HG03469 (cell line): ENCODE measurements at regions not wholly inside any gene's neighbourhood (a gene's known extent, or its start where the extent isn't known, plus 50 kb on each side); places are given as distances from the start of the nearest gene placed in this dataset.
"Not testable (repeated sequence)": the region's sequence is repeated elsewhere in the genome, so short reads cannot be mapped to it uniquely, and the experiment has no call there.

ENCODE experiments used
- ATAC-seq: cut with Tn5 transposase; IDR thresholded peaks from one replicate; pipeline ENCODE4 v1.9.1; 2021; ENCODE audit warnings: mild to moderate bottlenecking, moderate library complexity, moderate number of reproducible peaks; ENCODE audit not compliant: unreplicated experiment

DNA sequence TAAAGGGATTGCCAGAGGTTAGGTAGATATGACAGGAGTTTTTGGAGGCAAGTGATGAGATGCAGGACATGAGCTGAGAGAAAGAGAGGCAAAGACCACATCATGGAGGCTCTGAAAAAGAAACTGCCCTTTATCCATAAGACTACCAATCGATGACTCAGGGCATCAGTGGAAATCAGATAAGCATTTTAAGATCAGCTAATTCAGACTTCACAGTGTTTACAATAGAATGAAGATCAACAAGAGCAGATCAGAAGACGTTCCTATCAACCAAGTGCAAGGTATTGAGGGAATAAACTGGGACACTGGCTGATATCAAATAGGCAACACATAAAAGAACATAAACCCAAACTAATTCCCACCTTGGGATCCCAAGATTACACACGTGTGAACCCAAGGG is 227.2 kb downstream of the SLCO4C1 start:
- ATAC-seq, result no peak

DNA sequence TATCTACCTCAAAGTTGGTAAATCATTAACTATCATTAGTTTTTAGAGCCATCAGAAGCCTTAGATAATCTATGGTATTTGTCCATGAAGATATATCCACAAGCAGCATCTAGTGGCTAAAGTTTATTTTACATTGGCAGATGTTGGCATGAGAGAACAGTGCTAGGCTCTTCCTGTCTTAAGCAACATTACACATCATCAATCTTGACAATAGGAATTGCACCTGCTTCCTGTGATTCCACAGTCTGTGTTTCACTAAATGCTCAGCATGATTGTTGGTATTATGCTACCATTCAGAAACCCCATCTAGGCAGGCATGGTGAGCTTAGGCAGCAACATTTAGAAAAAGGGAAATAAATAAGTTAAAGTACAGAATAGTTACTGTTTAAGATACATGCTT is 246.6 kb downstream of the SLCO4C1 start:
- ATAC-seq, result no peak

DNA sequence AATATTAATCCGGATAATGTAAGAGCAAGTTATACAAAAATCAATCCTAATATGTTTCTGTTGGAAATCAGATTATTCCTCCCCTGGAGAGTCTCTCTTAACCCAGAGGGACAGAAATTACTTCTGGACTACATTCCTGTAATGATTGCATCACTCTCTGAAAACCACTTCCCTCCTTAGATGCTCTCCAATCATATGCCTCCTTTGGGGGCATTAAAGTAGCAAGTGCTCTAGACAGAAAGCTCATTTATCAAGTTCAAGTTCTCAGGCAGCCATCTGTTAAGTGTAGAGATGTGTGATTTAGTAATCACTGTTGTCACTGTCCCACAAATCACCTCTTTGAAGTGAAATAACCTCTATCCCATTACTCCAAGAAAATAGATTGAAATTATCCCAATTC is 247.1 kb downstream of the SLCO4C1 start:
- no peak for ATAC-seq

DNA sequence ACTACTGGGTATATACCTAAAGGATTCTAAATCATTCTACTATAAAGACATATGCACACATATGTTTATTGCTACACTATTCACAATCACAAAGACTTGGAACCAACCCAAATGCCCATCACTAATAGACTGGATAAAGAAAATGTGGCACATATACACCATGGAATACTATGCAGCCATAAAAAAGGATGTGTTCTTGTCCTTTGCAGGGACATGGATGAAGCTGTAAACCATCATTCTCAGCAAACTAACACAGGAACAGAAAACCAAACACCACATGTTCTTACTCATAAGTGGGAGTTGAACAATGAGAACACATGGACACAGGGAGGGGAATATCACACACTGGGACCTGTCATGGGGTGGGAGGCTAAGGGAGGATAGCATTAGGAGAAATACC is 249.0 kb downstream of the SLCO4C1 start:
- not testable (repeated sequence) for ATAC-seq

DNA sequence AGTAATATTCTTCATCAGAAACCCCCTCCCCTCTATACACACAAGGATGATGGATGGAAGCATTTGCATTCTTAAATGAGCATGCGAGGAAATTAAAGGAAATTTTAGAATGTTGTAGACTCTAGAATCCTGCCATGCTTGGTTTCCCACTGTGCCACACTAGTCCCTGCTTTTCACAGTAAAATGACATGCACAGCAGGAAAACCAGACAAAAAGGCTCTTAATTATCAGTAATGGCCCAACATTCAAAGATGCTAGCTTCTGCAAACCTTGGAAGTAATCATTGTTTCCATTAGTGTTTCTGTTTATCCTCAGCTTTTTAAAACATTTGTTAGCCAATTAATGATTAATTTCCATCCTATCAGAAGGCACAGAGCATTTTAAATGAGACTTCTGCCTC is 255.8 kb downstream of the SLCO4C1 start:
- no peak for ATAC-seq

DNA sequence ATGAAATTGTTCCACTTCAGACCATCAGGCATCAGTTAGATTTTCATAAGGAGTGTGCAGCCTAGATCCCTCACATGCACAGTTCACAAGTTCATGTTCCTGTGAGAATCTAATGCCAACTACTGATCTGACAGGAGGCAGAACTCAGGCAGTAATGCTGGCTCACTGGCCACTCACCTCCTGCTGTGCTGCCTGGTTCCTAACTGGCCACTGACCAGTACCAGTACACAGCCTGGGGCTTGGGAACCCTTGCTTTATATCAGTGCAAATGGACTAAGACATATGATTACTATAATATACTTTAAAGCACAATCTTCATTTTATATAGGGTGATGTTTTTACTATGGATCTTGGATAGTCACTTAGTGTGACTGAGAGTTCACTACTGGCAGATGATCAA is 259.2 kb downstream of the SLCO4C1 start:
- ATAC-seq, result no peak

DNA sequence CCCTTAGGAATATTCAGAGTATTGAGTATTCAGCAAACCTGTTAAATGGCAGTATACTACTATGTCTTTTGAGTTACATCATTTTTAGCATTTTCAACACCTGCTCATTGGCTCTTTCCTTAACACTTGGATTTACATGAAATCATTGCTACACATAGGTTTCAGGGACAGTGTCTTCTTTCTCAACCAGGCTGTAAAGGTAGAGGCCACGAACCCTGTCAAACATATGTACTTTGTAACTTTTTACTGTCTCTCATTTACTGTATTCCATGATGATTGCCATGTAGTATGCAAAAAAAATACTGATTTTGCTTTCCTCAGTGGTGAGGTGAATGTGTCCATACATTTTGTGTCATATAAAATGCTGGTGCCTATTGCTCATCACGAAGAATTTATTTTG is 264.4 kb downstream of the SLCO4C1 start:
- ATAC-seq, result no peak

DNA sequence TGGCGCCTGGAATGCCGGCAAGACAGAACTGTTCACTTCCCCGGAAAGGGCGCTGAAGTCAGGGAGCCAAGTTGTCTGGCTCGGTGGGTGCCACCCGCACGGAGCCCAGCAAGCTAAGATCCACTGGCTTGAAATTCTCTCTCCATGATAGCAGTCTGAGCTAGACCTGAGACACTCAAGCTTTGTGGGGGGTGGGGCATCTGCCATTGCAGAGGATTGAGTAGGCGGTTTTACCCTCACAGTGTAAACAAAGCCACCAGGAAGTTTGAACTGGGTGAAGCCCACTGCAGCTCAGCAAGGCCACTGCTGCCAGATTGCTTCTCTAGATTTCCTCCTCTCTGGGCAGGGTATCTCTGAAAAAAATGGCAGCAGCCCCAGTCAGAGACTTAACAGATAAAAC is 277.4 kb downstream of the SLCO4C1 start:
- ATAC-seq, result no peak

DNA sequence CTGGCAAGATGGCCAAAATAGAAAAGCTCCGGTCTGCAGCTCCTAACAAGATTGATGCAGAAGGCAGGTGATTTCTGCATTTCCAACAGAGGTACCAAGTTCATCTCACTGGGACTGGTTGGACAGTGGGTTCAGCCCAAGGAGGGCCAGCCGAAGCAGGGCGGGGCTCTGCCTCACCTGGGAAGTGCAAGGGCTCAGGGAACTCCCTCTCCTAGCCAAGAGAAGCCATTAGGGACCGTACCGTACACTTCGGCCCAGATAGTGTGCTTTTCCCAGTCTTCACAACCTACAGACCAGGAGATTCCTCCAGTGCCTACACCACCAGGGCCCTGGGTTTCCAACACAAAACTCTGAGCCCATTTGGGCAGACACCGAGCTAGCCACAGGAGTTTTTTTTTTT is 277.8 kb downstream of the SLCO4C1 start:
- no peak for ATAC-seq

DNA sequence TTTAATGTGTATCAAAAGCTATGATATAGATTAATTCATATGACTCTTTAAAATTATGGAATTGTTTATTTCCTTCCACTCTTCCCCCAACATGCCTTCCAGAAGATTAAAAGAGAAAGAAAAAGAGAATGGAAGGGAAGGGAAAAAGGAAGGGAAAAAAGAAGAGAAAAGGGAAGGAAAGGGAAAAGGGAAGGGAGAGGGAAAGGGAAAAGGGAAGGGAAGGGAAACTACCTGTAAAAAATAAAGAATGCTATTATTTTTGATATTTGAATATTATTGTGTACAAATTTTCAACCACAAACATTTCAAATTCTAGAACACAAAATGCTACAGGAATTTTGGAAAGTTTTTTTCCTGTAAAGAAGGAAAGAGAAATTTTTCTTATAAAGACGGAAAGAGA is 281.7 kb downstream of the SLCO4C1 start:
- no peak for ATAC-seq

DNA sequence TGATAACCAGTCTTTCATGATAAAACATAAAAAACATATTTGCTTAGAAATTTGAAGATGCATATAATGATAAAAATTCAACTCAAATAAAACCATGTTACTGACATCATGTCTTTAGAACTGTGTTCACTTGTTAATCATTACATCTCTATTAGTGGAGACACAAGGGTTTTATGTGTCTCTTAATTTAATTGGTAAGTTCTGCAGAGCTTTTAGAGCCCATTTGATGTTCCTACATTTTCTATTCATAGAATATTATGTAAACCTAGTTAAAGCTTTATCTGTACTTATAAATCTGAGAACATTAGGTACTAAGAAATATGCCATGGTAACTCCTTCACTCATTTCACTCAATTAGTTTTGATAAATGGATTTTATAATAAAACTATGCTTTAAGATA is 285.4 kb downstream of the SLCO4C1 start:
- no peak for ATAC-seq

DNA sequence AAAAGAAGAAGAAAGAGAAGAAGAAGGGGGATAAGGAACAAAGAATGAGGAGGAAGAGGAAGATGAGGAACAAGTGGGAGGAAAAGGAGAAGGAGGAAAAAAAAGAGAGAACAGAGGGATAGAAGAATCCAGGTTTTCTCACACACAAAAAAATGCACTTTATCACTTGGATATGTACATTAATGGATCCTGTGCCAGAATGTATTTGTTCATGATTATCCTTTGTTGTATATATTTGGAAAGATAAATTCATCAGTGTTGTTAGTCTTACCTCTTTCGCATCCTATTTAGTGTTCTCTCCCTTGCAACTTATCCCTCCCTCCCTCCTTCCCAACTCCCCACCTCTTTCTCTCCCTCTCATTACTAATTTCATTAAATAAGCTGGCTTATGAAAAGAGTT is 298.8 kb downstream of the SLCO4C1 start:
- no peak for ATAC-seq

DNA sequence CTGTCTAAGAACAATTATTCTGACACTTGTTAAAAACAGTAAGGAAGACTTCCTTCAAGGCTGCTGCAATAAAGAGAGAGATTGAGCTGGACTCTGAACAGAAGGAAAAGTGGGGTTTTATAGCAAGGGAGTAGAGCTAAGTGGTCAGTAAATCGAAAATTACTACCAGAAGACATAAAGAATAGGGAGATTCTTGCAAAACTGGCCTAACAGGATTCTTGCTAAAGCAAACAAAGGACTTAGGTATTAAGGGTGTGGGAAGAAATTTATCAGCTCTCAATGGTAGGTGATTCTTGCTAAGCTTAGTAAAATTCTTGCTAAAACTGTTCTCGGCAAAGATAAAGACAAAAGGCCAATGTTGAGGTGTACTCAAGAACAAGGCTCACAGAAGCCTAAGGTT is 300.5 kb downstream of the SLCO4C1 start:
- no peak for ATAC-seq

DNA sequence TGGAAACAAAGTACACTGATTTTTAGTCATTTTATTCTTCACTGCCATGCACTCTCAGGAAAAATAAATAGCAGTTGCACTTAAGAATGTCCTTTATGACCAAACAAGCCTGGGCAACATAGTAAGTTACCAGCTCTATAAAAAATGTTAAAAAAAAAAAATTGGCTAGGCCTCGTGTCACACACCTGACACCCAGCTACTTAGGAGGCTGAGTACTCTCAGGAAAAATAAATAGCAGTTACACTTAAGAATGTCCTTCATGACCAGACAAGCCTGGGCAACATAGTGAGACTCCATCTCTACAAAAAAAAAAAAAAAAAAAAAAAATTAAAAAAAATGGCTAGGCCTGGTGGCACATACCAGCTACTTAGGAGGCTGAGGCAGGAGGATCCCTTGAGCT is 304.6 kb downstream of the SLCO4C1 start:
- ATAC-seq, result no peak

DNA sequence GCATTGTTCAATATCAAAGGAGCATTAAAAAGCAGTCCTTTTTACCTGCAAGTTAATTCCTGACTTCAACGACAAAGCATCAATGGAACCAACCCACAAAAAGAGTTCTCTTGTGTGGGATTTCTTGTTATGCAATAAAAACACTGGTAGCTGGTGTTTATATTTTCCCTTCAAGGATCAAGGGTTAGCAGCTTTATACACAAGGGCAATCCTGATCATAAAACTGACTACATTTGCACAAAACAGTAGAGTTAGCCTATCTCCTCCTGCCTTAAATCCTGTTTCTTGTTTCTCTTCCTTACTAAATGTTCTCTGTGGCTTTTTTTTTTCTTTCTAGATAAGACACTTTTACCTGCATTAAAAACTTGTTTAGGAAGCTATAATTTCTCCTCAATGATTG is 306.4 kb downstream of the SLCO4C1 start:
- ATAC-seq, result no peak

DNA sequence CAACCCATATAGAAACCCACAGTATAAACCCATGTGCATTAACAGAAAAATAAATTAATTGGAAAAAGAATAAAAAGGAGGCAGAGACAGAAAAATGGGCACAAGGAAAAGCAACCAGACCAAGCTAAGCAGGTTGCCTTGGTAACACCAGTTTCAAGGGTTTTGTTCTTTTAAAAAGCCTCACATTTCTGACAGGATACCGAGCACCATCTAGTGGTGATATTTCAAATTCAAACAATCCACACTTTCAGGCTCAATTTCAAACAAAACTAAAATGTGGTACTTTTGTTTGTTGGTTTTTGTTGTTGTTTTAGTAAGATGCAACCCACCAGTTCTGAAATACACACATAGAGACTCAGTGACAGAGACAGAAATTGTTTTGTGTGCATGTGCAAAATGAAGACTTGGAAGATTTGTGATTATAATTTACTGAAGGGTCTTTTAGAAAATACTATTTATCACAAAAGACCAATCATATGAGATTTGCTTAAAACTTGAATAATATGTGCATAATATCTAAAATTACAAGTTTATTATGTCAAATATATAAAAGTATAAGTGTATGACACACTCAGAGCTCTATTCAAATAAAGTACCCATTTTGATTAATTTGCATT is 318.2 kb downstream of the SLCO4C1 start:
- peak; percentile 95 for ATAC-seq

DNA sequence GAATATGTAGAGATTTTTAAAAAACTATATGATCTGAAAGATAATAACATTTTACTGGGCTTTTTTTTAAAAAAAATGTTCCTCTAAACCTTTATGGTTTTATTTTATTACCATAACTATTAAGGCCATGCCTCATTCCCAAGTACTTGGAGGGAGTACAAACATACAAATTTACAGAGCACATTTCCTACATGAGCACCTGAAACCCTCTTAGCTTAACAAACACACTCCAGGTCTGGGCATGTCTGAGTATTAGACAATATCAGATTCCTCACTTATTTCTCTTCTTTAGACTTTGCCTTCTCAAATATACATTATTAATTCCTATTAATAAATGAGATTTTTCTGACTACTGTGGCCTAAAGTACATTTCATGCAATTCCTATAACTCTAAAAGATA is 319.2 kb downstream of the SLCO4C1 start:
- no peak for ATAC-seq

DNA sequence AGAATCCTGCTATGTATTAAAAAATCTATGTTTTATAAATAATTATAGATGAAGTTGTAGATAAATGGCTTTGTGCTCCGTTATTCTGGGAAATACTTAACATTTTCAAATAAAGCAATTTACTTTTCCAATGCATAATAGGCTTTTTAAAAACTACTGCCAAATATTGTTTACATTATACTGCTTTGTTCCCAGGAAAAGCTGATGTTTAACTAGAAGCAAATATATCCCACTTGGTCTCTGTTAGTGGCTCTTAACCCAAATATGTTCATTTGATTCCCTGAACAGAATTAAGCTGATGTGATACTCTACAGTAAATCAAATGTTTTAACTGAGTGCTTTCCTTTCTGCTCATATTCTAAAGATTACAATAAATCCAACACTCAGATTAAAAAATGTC is 326.3 kb downstream of the SLCO4C1 start:
- ATAC-seq, result no peak

DNA sequence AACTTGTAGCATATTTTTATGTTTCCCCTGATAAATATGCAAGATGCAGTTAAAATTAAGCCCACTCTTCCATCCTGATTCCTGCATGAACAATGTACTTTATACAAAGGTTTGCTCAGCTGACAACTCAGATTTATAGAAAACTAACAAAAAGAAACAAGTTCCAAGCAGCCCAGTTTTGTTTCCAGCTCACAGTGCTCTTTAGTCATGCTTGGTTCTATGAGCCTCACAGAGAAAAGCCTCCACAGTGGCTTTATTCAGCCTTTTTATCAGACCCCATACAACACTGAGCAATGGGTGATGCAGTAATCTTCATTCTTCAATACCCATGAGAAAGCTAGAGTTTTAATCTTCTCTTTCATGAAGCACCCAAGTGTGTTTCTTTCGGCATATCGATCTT is 329.6 kb downstream of the SLCO4C1 start:
- ATAC-seq, result no peak

DNA sequence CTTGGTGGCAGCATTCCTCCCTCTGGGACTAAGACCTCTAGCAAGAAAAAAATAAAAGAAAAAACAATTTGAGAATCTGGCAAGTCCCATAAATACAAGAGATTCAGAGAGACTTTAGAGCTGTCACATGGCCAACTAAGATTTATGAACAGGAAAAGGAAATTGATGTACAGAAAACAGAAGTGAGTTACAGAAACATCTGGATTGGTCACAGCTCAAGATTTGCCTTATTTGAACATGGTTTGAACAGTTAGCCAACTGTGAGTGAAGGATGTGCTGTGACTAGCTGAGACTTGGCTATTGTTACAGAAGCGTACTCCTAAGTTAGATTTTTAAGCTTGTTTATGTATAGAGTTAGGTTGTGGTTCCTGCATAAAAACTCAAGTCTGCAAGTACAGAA is 340.2 kb downstream of the SLCO4C1 start:
- no peak for ATAC-seq

DNA sequence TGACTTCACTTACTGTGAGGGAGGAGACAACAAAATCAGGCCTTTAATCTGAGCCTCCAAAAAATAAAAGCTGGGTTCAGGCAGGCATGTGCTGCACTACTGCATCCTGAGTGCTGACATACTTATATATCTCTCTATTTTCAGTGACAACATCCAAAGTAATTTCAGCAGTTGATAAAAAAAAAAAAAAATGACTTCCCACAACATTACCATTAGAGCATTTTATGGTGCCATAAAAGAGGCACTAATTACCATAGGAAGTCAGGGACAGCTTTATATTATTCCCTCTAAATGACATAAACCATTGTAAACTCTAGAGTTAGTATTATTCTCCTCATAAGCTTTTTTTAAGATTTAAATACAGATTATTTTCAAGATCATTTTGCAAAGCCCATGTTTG is 346.1 kb downstream of the SLCO4C1 start:
- no peak for ATAC-seq

DNA sequence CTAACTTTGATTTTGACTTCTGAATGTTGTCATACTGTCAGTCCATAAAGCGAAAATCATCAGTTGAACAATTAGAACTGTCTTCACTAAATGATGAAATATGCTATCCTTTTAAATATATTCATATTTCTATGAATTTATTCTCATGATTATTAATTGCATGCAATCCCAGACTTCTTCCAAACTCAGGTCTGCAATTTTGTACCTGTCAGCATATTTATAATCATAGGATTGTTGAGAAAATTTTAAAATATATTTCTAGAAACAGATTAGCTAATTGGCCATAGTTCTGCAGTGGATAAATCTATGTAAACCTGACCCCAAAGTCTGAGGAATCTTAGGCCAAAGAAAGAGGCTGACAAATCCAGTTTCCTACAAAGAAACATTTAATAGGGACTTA is 347.5 kb downstream of the SLCO4C1 start:
- no peak for ATAC-seq

DNA sequence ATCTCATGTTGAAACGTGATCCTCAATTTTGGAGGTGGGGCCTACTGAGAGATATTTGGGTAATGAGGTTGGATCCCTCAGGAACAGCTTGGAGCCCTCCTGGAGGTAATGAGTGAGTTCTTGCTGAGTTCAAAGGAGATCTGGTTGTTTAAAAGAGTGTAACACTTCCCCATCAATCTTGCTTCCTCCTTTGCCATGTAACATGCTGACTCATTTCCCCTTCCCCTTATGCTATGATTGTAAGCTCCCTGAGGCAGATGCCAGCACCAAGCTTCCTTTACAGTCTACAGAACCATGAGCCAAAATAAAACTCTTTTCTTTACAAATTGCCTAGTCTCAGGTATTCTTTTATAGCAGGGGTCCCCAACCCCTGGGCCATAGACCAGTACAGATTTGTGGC is 352.3 kb downstream of the SLCO4C1 start:
- no peak for ATAC-seq
